Nucleus accumbens (tissue), 56 donors: ENCODE measurements at regions not wholly inside any gene's neighbourhood (a gene's known extent, or its start where the extent isn't known, plus 50 kb on each side); places are given as distances from the start of the nearest gene placed in this dataset.

ENCODE experiments used
- DNase-seq, 56 donors: peaks; one replicate each; lab custom pipeline; 2025; lab: John Stamatoyannopoulos, UW

- DNase-seq: no peak
These were observed 56.9 kb upstream of the ECE1 start for GRCh38 chr1:21347072-21347581.

GRCh38 chr1:21346365-21347071, 56.3 kb upstream of the ECE1 start:
- DNase-seq: no peak

GRCh38 chr1:21344750-21345443, 54.6 kb upstream of the ECE1 start:
- peak in 6 of 56 donors; percentile 37 to 69 (median 54) for DNase-seq

GRCh38 chr1:21344098-21344749, 54.0 kb upstream of the ECE1 start:
- DNase-seq: peak in 11 of 56 donors; percentile 25 to 57 (median 42)

GRCh38 chr1:21342961-21343838, 52.9 kb upstream of the ECE1 start:
- no peak for DNase-seq

- no peak for DNase-seq
These were observed 51.3 kb upstream of the ECE1 start for GRCh38 chr1:21341517-21342078.

- DNase-seq: no peak
These were observed 50.8 kb upstream of the ECE1 start for GRCh38 chr1:21341022-21341421.

- peak in 1 of 56 donors; percentile 28 for DNase-seq
These were observed 50.1 kb upstream of the ECE1 start for GRCh38 chr1:21340230-21340945.
